Osteoblast (primary cell): ENCODE measurements at regions not wholly inside any gene's neighbourhood (a gene's known extent, or its start where the extent isn't known, plus 50 kb on each side); places are given as distances from the start of the nearest gene placed in this dataset.
A peak's percentile ranks its signal among the peaks of the same experiment; 100 is the strongest.

Experiments used
- DNase-seq: peaks from one replicate; pipeline ENCODE4 v3.0.0; 2011; ENCODE audit warnings: low spot score, mixed read lengths; ENCODE audit not compliant: insufficient read length; ENCODE audit errors: missing footprints
- H2AFZ ChIP-seq: 2 replicates; pipeline ENCODE4 v1.6.0; 2011; ENCODE audit warnings: mild to moderate bottlenecking, low read length
- H3K27ac ChIP-seq: 2 replicates; pipeline ENCODE4 v1.5.1; 2011; ENCODE audit warnings: mild to moderate bottlenecking, low read depth, low read length, moderate library complexity
- H3K27me3 ChIP-seq: 2 replicates; pipeline ENCODE4 v1.6.0; 2012; ENCODE audit warnings: mild to moderate bottlenecking, control low read depth, inconsistent platforms, low read length, moderate library complexity; ENCODE audit not compliant: insufficient read depth
- H3K36me3 ChIP-seq: 2 replicates; pipeline ENCODE4 v1.5.1; 2011; ENCODE audit warnings: mild to moderate bottlenecking, low read length, control low read depth, moderate library complexity; ENCODE audit not compliant: insufficient read depth
- H3K4me1 ChIP-seq: 2 replicates; pipeline ENCODE4 v1.5.1; 2011; ENCODE audit warnings: mild to moderate bottlenecking, low read length, control low read depth, moderate library complexity; ENCODE audit not compliant: insufficient read depth
- H3K4me2 ChIP-seq: 2 replicates; pipeline ENCODE4 v1.6.0; 2011; ENCODE audit warnings: mild to moderate bottlenecking, low read length; ENCODE audit not compliant: insufficient read depth
- H3K4me3 ChIP-seq: fragments of 200-600 bp; sonication (generic); 3 replicates; pipeline ENCODE4 v1.5.1; 2012; ENCODE audit warnings: mild to moderate bottlenecking, low read length, inconsistent platforms; ENCODE audit not compliant: insufficient read depth
- H3K79me2 ChIP-seq: 2 replicates; pipeline ENCODE4 v1.6.0; 2012; ENCODE audit warnings: mild to moderate bottlenecking, low read length, control low read depth, inconsistent platforms; ENCODE audit not compliant: insufficient read depth
- H3K9me3 ChIP-seq: 2 replicates; pipeline ENCODE4 v1.5.1; 2011; ENCODE audit warnings: low read depth, low read length, control low read depth
- H4K20me1 ChIP-seq: 2 replicates; pipeline ENCODE4 v1.6.0; 2012; ENCODE audit warnings: mild to moderate bottlenecking, low read length, control low read depth; ENCODE audit not compliant: insufficient read depth
- CTCF ChIP-seq: IDR thresholded peaks from 2 replicates; pipeline ENCODE4 v1.5.1; 2011; ENCODE audit warnings: mild to moderate bottlenecking, low read depth, low read length, moderate library complexity; ENCODE audit errors: extremely low read depth

- peak overlapping the region; percentile 47 for H3K27ac ChIP-seq
Observed at GRCh38 chr20:3312940-3313682, 74.1 kb upstream of the SLC4A11 start.

GRCh38 chr20:3311623-3312022 is 72.6 kb upstream of the SLC4A11 start:
- no peaks in the 10 kb centered on the region for H3K27me3 ChIP-seq
- no peak overlapping the region for H3K27ac ChIP-seq
- no peak for DNase-seq

More at GRCh38 chr20:3312940-3313682, 74.1 kb upstream of the SLC4A11 start:
- Histone ChIP-seq H3K4me2 (no peak overlapping the region), H3K4me1 (peaks cover 30% of the 10 kb centered on the region), H3K36me3 (peaks cover 30% of the 10 kb centered on the region), H3K4me3 (no peak overlapping the region), H4K20me1 (no peaks in the 10 kb centered on the region), H3K79me2 (no peaks in the 10 kb centered on the region), H3K27me3 (no peaks in the 10 kb centered on the region), H2AFZ (no peak overlapping the region), H3K9me3 (no peaks in the 10 kb centered on the region)
- DNase-seq: peak; percentile 73
- TF ChIP-seq CTCF: no peak

GRCh38 chr20:3309226-3309625 is 70.2 kb upstream of the SLC4A11 start:
- Histone ChIP-seq H4K20me1 (no peaks in the 10 kb centered on the region), H3K27me3 (no peaks in the 10 kb centered on the region), H3K36me3 (peaks cover 47% of the 10 kb centered on the region), H3K4me1 (peaks cover 17% of the 10 kb centered on the region), H3K79me2 (no peaks in the 10 kb centered on the region), H3K4me3 (no peak overlapping the region), H2AFZ (no peak overlapping the region), H3K4me2 (no peak overlapping the region), H3K9me3 (no peaks in the 10 kb centered on the region), H3K27ac (no peak overlapping the region)
- no peak for DNase-seq
- TF ChIP-seq CTCF: no peak

More at GRCh38 chr20:3311623-3312022, 72.6 kb upstream of the SLC4A11 start:
- Histone ChIP-seq H3K4me1 (peaks cover 30% of the 10 kb centered on the region), H3K79me2 (no peaks in the 10 kb centered on the region), H2AFZ (no peak overlapping the region), H3K36me3 (peaks cover 44% of the 10 kb centered on the region), H3K4me3 (no peak overlapping the region), H3K4me2 (no peak overlapping the region), H4K20me1 (no peaks in the 10 kb centered on the region), H3K9me3 (no peaks in the 10 kb centered on the region)
- no peak for TF ChIP-seq CTCF

- Histone ChIP-seq H3K79me2 (no peaks in the 10 kb centered on the region), H4K20me1 (no peaks in the 10 kb centered on the region), H3K9me3 (no peaks in the 10 kb centered on the region), H3K4me1 (peaks cover 2% of the 10 kb centered on the region), H3K27ac (no peak overlapping the region), H3K27me3 (no peaks in the 10 kb centered on the region), H2AFZ (no peak overlapping the region), H3K4me2 (no peak overlapping the region), H3K4me3 (no peak overlapping the region), H3K36me3 (peaks cover 55% of the 10 kb centered on the region)
- no peak for TF ChIP-seq CTCF
- DNase-seq: no peak
Observed at GRCh38 chr20:3307725-3308124, 68.7 kb upstream of the SLC4A11 start.
